WTC11 (cell line): ENCODE measurements at regions not wholly inside any gene's neighbourhood (a gene's known extent, or its start where the extent isn't known, plus 50 kb on each side); places are given as distances from the start of the nearest gene placed in this dataset.

ENCODE experiments used
- ATAC-seq: fragments of 200-7000 bp; cut with Tn5 transposase; 2 replicates; pipeline ENCODE4 v1.10.0; 2021; ENCODE audit warnings: mild to moderate bottlenecking, moderate library complexity
- CTCF ChIA-PET: fragments of 300-600 bp; sonication (Branson Sonifier 250); formaldehyde crosslinking; loops from one replicate; lab custom pipeline; 2021; ENCODE audit warnings: antibody characterized with exemption; lab: Charles Lee
- POLR2A ChIA-PET: fragments of 350-600 bp; sonication (Branson Sonifier 250); formaldehyde crosslinking; loops from one replicate; lab custom pipeline; 2021; ENCODE audit warnings: antibody characterized with exemption; lab: Charles Lee
- DNase-seq: peaks from one replicate; pipeline ENCODE4 v3.0.0; 2021; ENCODE audit warnings: low spot score
- H3K27ac Mint-ChIP-seq: 2 replicates; pipeline ENCODE4 v1.8.0; 2021; ENCODE audit warnings: mixed read lengths
- H3K27me3 Mint-ChIP-seq: 2 replicates; pipeline ENCODE4 v1.8.0; 2021; ENCODE audit warnings: low read depth, mild to moderate bottlenecking, moderate library complexity, mixed read lengths
- H3K36me3 Mint-ChIP-seq: 2 replicates; pipeline ENCODE4 v1.8.0; 2021; ENCODE audit warnings: mixed read lengths
- H3K4me1 Mint-ChIP-seq: 2 replicates; pipeline ENCODE4 v1.8.0; 2022; ENCODE audit warnings: mixed read lengths
- H3K4me3 Mint-ChIP-seq: 2 replicates; pipeline ENCODE4 v1.8.0; 2021; ENCODE audit warnings: mild to moderate bottlenecking, moderate library complexity, mixed read lengths
- H3K9me3 Mint-ChIP-seq: 2 replicates; pipeline ENCODE4 v1.8.0; 2021; ENCODE audit warnings: mixed read lengths
- CTCF ChIP-seq: fragments of 200-600 bp; IDR thresholded peaks from 2 replicates; pipeline ENCODE4 v1.8.0; 2022; ENCODE audit warnings: antibody characterized with exemption
- FOXK1 ChIP-seq: sonication (generic); formaldehyde crosslinking; IDR thresholded peaks from 2 replicates; pipeline ENCODE4 v1.8.0; 2022; ENCODE audit warnings: mild to moderate bottlenecking, moderate library complexity, missing genetic modification reagents
- GABPB1 ChIP-seq: sonication (generic); formaldehyde crosslinking; IDR thresholded peaks from 2 replicates; pipeline ENCODE4 v1.8.1; 2023; ENCODE audit warnings: mild to moderate bottlenecking, missing genetic modification reagents
- MXD4 ChIP-seq: fragments of 250-450 bp; sonication (Bioruptor Pico); IDR thresholded peaks from 2 replicates; pipeline ENCODE4 v1.8.0; 2021; ENCODE audit warnings: mild to moderate bottlenecking, moderate library complexity, borderline replicate concordance
- NFATC4 ChIP-seq: fragments of 250-450 bp; sonication (Bioruptor Pico); IDR thresholded peaks from 2 replicates; pipeline ENCODE4 v1.9.0; 2021; ENCODE audit warnings: mild to moderate bottlenecking
- NR2C2 ChIP-seq: sonication (generic); formaldehyde crosslinking; IDR thresholded peaks from 2 replicates; pipeline ENCODE4 v1.8.0; 2022; ENCODE audit warnings: mild to moderate bottlenecking, missing genetic modification reagents
- SOX15 ChIP-seq: fragments of 250-450 bp; sonication (Bioruptor Pico); IDR thresholded peaks from 2 replicates; pipeline ENCODE4 v1.9.0; 2021; ENCODE audit warnings: mild to moderate bottlenecking
- ZNF423 ChIP-seq: fragments of 250-450 bp; sonication (Bioruptor Pico); IDR thresholded peaks from 2 replicates; pipeline ENCODE4 v2.1.2; 2022; ENCODE audit warnings: mild to moderate bottlenecking, moderate library complexity
- ZNF671 ChIP-seq: fragments of 250-450 bp; sonication (Bioruptor Pico); IDR thresholded peaks from 2 replicates; pipeline ENCODE4 v1.8.0; 2021; ENCODE audit warnings: mild to moderate bottlenecking
- ZSCAN18 ChIP-seq: fragments of 250-450 bp; sonication (Bioruptor Pico); IDR thresholded peaks from 2 replicates; pipeline ENCODE4 v2.1.2; 2022; ENCODE audit warnings: mild to moderate bottlenecking, moderate library complexity
- TF ChIP-seq, protein P1 (sequence below): fragments of 250-450 bp; sonication (Bioruptor Pico); IDR thresholded peaks from 2 replicates; pipeline ENCODE4 v1.8.0; 2021; ENCODE audit warnings: mild to moderate bottlenecking
- TF ChIP-seq, protein P2 (sequence below): sonication (generic); formaldehyde crosslinking; IDR thresholded peaks from 2 replicates; pipeline ENCODE4 v1.8.0; 2022; ENCODE audit warnings: mild to moderate bottlenecking, missing genetic modification reagents
- TF ChIP-seq, protein P3 (sequence below): sonication (generic); formaldehyde crosslinking; IDR thresholded peaks from 2 replicates; pipeline ENCODE4 v1.8.0; 2022; ENCODE audit warnings: mild to moderate bottlenecking, missing genetic modification reagents
- TF ChIP-seq, protein P4 (sequence below): sonication (generic); formaldehyde crosslinking; IDR thresholded peaks from 2 replicates; pipeline ENCODE4 v1.8.0; 2023; ENCODE audit warnings: missing genetic modification reagents, mild to moderate bottlenecking, borderline replicate concordance
- TF ChIP-seq, protein P5 (sequence below): fragments of 250-450 bp; sonication (Bioruptor Pico); IDR thresholded peaks from 2 replicates; pipeline ENCODE4 v1.9.0; 2021; ENCODE audit warnings: moderate library complexity, mild to moderate bottlenecking, inconsistent platforms, borderline replicate concordance
- TF ChIP-seq, protein P6 (sequence below): fragments of 250-450 bp; sonication (Bioruptor Pico); IDR thresholded peaks from 2 replicates; pipeline ENCODE4 v1.9.0; 2021; ENCODE audit warnings: mild to moderate bottlenecking, borderline replicate concordance

- TF ChIP-seq ZSCAN18 (CRISPR knock-in tag) (no peak), SOX15 (no peak), ZNF423 (CRISPR knock-in tag) (no peak), MXD4 (CRISPR knock-in tag) (no peak), NR2C2 (no peak), GABPB1 (CRISPR knock-in tag) (no peak)
- TF ChIP-seq, protein P1, sequence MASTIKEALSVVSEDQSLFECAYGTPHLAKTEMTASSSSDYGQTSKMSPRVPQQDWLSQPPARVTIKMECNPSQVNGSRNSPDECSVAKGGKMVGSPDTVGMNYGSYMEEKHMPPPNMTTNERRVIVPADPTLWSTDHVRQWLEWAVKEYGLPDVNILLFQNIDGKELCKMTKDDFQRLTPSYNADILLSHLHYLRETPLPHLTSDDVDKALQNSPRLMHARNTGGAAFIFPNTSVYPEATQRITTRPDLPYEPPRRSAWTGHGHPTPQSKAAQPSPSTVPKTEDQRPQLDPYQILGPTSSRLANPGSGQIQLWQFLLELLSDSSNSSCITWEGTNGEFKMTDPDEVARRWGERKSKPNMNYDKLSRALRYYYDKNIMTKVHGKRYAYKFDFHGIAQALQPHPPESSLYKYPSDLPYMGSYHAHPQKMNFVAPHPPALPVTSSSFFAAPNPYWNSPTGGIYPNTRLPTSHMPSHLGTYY (CRISPR knock-in tag) = no peak
- TF ChIP-seq, protein P2, sequence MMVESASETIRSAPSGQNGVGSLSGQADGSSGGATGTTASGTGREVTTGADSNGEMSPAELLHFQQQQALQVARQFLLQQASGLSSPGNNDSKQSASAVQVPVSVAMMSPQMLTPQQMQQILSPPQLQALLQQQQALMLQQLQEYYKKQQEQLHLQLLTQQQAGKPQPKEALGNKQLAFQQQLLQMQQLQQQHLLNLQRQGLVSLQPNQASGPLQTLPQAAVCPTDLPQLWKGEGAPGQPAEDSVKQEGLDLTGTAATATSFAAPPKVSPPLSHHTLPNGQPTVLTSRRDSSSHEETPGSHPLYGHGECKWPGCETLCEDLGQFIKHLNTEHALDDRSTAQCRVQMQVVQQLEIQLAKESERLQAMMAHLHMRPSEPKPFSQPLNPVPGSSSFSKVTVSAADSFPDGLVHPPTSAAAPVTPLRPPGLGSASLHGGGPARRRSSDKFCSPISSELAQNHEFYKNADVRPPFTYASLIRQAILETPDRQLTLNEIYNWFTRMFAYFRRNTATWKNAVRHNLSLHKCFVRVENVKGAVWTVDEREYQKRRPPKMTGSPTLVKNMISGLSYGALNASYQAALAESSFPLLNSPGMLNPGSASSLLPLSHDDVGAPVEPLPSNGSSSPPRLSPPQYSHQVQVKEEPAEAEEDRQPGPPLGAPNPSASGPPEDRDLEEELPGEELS = no peak
- TF ChIP-seq, protein P3, sequence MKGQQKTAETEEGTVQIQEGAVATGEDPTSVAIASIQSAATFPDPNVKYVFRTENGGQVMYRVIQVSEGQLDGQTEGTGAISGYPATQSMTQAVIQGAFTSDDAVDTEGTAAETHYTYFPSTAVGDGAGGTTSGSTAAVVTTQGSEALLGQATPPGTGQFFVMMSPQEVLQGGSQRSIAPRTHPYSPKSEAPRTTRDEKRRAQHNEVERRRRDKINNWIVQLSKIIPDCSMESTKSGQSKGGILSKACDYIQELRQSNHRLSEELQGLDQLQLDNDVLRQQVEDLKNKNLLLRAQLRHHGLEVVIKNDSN (CRISPR knock-in tag) = no peak
- TF ChIP-seq, protein P4, sequence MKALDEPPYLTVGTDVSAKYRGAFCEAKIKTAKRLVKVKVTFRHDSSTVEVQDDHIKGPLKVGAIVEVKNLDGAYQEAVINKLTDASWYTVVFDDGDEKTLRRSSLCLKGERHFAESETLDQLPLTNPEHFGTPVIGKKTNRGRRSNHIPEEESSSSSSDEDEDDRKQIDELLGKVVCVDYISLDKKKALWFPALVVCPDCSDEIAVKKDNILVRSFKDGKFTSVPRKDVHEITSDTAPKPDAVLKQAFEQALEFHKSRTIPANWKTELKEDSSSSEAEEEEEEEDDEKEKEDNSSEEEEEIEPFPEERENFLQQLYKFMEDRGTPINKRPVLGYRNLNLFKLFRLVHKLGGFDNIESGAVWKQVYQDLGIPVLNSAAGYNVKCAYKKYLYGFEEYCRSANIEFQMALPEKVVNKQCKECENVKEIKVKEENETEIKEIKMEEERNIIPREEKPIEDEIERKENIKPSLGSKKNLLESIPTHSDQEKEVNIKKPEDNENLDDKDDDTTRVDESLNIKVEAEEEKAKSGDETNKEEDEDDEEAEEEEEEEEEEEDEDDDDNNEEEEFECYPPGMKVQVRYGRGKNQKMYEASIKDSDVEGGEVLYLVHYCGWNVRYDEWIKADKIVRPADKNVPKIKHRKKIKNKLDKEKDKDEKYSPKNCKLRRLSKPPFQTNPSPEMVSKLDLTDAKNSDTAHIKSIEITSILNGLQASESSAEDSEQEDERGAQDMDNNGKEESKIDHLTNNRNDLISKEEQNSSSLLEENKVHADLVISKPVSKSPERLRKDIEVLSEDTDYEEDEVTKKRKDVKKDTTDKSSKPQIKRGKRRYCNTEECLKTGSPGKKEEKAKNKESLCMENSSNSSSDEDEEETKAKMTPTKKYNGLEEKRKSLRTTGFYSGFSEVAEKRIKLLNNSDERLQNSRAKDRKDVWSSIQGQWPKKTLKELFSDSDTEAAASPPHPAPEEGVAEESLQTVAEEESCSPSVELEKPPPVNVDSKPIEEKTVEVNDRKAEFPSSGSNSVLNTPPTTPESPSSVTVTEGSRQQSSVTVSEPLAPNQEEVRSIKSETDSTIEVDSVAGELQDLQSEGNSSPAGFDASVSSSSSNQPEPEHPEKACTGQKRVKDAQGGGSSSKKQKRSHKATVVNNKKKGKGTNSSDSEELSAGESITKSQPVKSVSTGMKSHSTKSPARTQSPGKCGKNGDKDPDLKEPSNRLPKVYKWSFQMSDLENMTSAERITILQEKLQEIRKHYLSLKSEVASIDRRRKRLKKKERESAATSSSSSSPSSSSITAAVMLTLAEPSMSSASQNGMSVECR (CRISPR knock-in tag) = no peak
- TF ChIP-seq, protein P5, sequence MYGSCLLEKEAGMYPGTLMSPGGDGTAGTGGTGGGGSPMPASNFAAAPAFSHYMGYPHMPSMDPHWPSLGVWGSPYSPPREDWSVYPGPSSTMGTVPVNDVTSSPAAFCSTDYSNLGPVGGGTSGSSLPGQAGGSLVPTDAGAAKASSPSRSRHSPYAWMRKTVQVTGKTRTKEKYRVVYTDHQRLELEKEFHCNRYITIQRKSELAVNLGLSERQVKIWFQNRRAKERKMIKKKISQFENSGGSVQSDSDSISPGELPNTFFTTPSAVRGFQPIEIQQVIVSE (CRISPR knock-in tag) = no peak
These were observed 206.4 kb upstream of the NCKAP5 start (continued) for GRCh38 chr2:133774654-133775015.

DNA sequence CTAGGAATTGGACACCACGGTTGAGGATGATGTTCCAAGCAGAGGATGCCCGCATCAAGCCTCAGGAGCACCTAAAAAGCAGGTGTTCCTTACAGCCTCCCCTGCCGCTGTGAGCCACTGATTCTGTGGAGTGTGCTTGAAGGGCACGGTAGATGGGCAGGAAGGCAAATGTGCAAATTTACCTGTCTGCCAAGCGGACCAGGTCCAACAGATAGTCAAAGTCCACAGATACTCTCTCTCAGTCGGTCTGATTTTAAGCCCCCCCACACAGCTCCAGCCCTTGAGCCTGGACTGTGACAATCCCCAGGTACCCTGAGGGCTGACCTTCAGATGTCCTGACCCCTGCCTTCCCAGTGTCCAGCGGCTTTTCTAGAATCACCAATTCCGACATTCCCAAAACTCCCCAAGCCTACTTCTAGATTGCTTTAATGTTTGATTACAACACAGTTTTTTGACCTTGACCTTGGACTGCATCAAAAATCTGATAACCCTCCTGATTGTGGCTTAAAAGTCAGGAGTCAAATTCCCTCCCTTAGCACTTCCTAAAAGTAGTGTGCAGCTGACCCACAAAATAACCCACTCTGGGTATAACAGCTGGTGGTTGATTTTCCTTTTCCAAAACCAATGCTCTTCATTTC is 208.8 kb upstream of the NCKAP5 start:
- Mint-ChIP-seq H3K9me3 (no peaks in the 10 kb centered on the region), H3K27me3 (no peaks in the 10 kb centered on the region), H3K27ac (no peak overlapping the region), H3K4me3 (no peak overlapping the region), H3K4me1 (no peaks in the 10 kb centered on the region), H3K36me3 (no peaks in the 10 kb centered on the region)
- ChIA-PET CTCF (interaction anchor here (1.7 kb wide), 1 partner anchor 257 kb away, joined by 7 read pairs; no protein-coding TSS in a partner anchor), POLR2A (no interaction called here)
- no peak for DNase-seq
- ATAC-seq = no peak
- no peak for TF ChIP-seq NFATC4
- no peak for TF ChIP-seq CTCF
- TF ChIP-seq, protein P2 = no peak
- no peak for TF ChIP-seq ZNF671 (CRISPR knock-in tag)
- no peak for TF ChIP-seq FOXK1 (CRISPR knock-in tag)
- TF ChIP-seq, protein P6, sequence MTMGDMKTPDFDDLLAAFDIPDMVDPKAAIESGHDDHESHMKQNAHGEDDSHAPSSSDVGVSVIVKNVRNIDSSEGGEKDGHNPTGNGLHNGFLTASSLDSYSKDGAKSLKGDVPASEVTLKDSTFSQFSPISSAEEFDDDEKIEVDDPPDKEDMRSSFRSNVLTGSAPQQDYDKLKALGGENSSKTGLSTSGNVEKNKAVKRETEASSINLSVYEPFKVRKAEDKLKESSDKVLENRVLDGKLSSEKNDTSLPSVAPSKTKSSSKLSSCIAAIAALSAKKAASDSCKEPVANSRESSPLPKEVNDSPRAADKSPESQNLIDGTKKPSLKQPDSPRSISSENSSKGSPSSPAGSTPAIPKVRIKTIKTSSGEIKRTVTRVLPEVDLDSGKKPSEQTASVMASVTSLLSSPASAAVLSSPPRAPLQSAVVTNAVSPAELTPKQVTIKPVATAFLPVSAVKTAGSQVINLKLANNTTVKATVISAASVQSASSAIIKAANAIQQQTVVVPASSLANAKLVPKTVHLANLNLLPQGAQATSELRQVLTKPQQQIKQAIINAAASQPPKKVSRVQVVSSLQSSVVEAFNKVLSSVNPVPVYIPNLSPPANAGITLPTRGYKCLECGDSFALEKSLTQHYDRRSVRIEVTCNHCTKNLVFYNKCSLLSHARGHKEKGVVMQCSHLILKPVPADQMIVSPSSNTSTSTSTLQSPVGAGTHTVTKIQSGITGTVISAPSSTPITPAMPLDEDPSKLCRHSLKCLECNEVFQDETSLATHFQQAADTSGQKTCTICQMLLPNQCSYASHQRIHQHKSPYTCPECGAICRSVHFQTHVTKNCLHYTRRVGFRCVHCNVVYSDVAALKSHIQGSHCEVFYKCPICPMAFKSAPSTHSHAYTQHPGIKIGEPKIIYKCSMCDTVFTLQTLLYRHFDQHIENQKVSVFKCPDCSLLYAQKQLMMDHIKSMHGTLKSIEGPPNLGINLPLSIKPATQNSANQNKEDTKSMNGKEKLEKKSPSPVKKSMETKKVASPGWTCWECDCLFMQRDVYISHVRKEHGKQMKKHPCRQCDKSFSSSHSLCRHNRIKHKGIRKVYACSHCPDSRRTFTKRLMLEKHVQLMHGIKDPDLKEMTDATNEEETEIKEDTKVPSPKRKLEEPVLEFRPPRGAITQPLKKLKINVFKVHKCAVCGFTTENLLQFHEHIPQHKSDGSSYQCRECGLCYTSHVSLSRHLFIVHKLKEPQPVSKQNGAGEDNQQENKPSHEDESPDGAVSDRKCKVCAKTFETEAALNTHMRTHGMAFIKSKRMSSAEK (CRISPR knock-in tag) = no peak
